H9 (cell line): ENCODE measurements at regions not wholly inside any gene's neighbourhood (a gene's known extent, or its start where the extent isn't known, plus 50 kb on each side); places are given as distances from the start of the nearest gene placed in this dataset.

Experiments used
- DNase-seq: peaks from one replicate; pipeline ENCODE4 v3.0.0-alpha.2; 2017
- H2AFZ ChIP-seq: one replicate; pipeline ENCODE4 v1.6.1; 2013; ENCODE audit warnings: mild to moderate bottlenecking, low read length, control low read depth, moderate library complexity
- H2AK5ac ChIP-seq: 2 replicates; pipeline ENCODE4 v1.6.1; 2013; ENCODE audit warnings: low read length, control low read depth, mixed read lengths; ENCODE audit not compliant: insufficient read length
- H2BK120ac ChIP-seq: one replicate; pipeline ENCODE4 v1.6.1; 2013; ENCODE audit warnings: low read depth, mild to moderate bottlenecking, low read length, control low read depth, inconsistent platforms; ENCODE audit not compliant: poor library complexity, severe bottlenecking
- H2BK12ac ChIP-seq: 2 replicates; pipeline ENCODE4 v1.6.1; 2013; ENCODE audit warnings: low read length, control low read depth, mixed read lengths, low read depth; ENCODE audit not compliant: insufficient read length
- H2BK15ac ChIP-seq: 2 replicates; pipeline ENCODE4 v1.6.1; 2013; ENCODE audit warnings: low read depth, low read length, control low read depth
- H2BK20ac ChIP-seq: one replicate; pipeline ENCODE4 v1.6.1; 2013; ENCODE audit warnings: low read depth, mild to moderate bottlenecking, low read length, control low read depth, inconsistent platforms; ENCODE audit not compliant: poor library complexity, severe bottlenecking
- H2BK5ac ChIP-seq: 2 replicates; pipeline ENCODE4 v1.6.1; 2013; ENCODE audit warnings: low read length, control low read depth, mixed read lengths; ENCODE audit not compliant: insufficient read length
- H3K14ac ChIP-seq: 2 replicates; pipeline ENCODE4 v1.6.1; 2013; ENCODE audit warnings: low read length, control low read depth; ENCODE audit not compliant: insufficient read depth
- H3K18ac ChIP-seq: 2 replicates; pipeline ENCODE4 v1.6.1; 2013; ENCODE audit warnings: low read depth, mild to moderate bottlenecking, mixed read lengths, low read length, control low read depth; ENCODE audit not compliant: insufficient read length
- H3K23ac ChIP-seq: 2 replicates; pipeline ENCODE4 v1.6.1; 2013; ENCODE audit warnings: low read length, control low read depth, mixed read lengths, low read depth; ENCODE audit not compliant: insufficient read length
- H3K23me2 ChIP-seq: 2 replicates; pipeline ENCODE4 v1.6.1; 2013; ENCODE audit warnings: low read depth, mild to moderate bottlenecking, mixed read lengths, low read length, control low read depth; ENCODE audit not compliant: insufficient read length, poor library complexity, severe bottlenecking
- H3K27ac ChIP-seq: 2 replicates; pipeline ENCODE4 v1.5.1; 2013; ENCODE audit warnings: low read length, control low read depth, mixed read lengths, low read depth; ENCODE audit not compliant: insufficient read length
- H3K27me3 ChIP-seq: 2 replicates; pipeline ENCODE4 v1.6.1; 2013; ENCODE audit warnings: low read length, control low read depth, inconsistent platforms; ENCODE audit not compliant: insufficient read depth
- H3K4ac ChIP-seq: 2 replicates; pipeline ENCODE4 v1.6.1; 2013; ENCODE audit warnings: low read depth, mild to moderate bottlenecking, control low read depth, inconsistent platforms, low read length, moderate library complexity
- H3K4me1 ChIP-seq: 2 replicates; pipeline ENCODE4 v1.6.1; 2013; ENCODE audit warnings: low read length, control low read depth, inconsistent platforms; ENCODE audit not compliant: insufficient read depth
- H3K4me2 ChIP-seq: 2 replicates; pipeline ENCODE4 v1.6.1; 2013; ENCODE audit warnings: low read length, control low read depth, mixed read lengths; ENCODE audit not compliant: insufficient read length, insufficient read depth
- H3K56ac ChIP-seq: 2 replicates; pipeline ENCODE4 v1.6.1; 2013; ENCODE audit warnings: low read depth, mild to moderate bottlenecking, mixed read lengths, low read length, control low read depth; ENCODE audit not compliant: insufficient read length
- H3K79me1 ChIP-seq: 2 replicates; pipeline ENCODE4 v1.6.1; 2013; ENCODE audit warnings: low read depth, mild to moderate bottlenecking, moderate library complexity, low read length, control low read depth, inconsistent platforms; ENCODE audit not compliant: insufficient read depth, poor library complexity, severe bottlenecking
- H3K79me2 ChIP-seq: 2 replicates; pipeline ENCODE4 v1.6.1; 2013; ENCODE audit warnings: low read length, control low read depth, inconsistent platforms; ENCODE audit not compliant: insufficient read depth
- H3K9ac ChIP-seq: 2 replicates; pipeline ENCODE4 v1.6.1; 2013; ENCODE audit warnings: low read length, control low read depth, mixed read lengths; ENCODE audit not compliant: insufficient read length; ENCODE audit errors: extremely low read depth
- H3K9me3 ChIP-seq: one replicate; pipeline ENCODE4 v1.6.1; 2013; ENCODE audit warnings: low read depth, low read length, inconsistent platforms; ENCODE audit not compliant: control insufficient read depth
- H3T11ph ChIP-seq: one replicate; pipeline ENCODE4 v1.6.1; 2013; ENCODE audit warnings: mild to moderate bottlenecking, low read length, control low read depth, inconsistent platforms
- H4K20me1 ChIP-seq: one replicate; pipeline ENCODE4 v1.6.1; 2013; ENCODE audit not compliant: control insufficient read depth, insufficient read length, insufficient read depth
- H4K5ac ChIP-seq: 2 replicates; pipeline ENCODE4 v1.6.1; 2013; ENCODE audit warnings: low read depth, mild to moderate bottlenecking, mixed read lengths, low read length, control low read depth; ENCODE audit not compliant: insufficient read length
- H4K8ac ChIP-seq: replicated peaks from 2 replicates; pipeline ENCODE4 v1.6.1; 2013; ENCODE audit warnings: low read length, control low read depth, mixed read lengths, low read depth; ENCODE audit not compliant: insufficient read length
- H4K91ac ChIP-seq: 2 replicates; pipeline ENCODE4 v1.6.1; 2013; ENCODE audit warnings: low read depth, mild to moderate bottlenecking, moderate library complexity, mixed read lengths, low read length, control low read depth; ENCODE audit not compliant: insufficient read length
- H3K27ac Mint-ChIP-seq, 3 experiments: 2 replicates in 2 of 3; 3 replicates in 1 of 3; pipeline ENCODE4 v1.8.0; 2020 to 2021; ENCODE audit warnings: mixed read lengths in 3 of 3, mild to moderate bottlenecking in 1 of 3, moderate library complexity in 1 of 3
- H3K27me3 Mint-ChIP-seq: 2 replicates; pipeline ENCODE4 v1.8.0; 2021; ENCODE audit warnings: low read depth, mild to moderate bottlenecking, moderate library complexity, mixed read lengths
- H3K36me3 Mint-ChIP-seq, 3 experiments: 2 replicates in 2 of 3; 3 replicates in 1 of 3; pipeline ENCODE4 v1.8.0; 2020 to 2021; ENCODE audit warnings: low read depth in 3 of 3, mixed read lengths in 3 of 3; ENCODE audit not compliant: insufficient read depth in 1 of 3
- H3K4me1 Mint-ChIP-seq, 2 experiments: 2 replicates each; pipeline ENCODE4 v1.8.0; 2020; ENCODE audit warnings: mixed read lengths in 2 of 2
- H3K4me3 Mint-ChIP-seq, 2 experiments: 2 replicates in 1 of 2; 3 replicates in 1 of 2; pipeline ENCODE4 v1.8.0; 2020 to 2021; ENCODE audit warnings: mild to moderate bottlenecking in 2 of 2, mixed read lengths in 2 of 2, moderate library complexity in 1 of 2
- H3K9me3 Mint-ChIP-seq, 2 experiments: 2 replicates in 1 of 2; 3 replicates in 1 of 2; pipeline ENCODE4 v1.8.0; 2020; ENCODE audit warnings: mild to moderate bottlenecking in 2 of 2, mixed read lengths in 2 of 2, moderate library complexity in 1 of 2
- CTCF ChIP-seq: fragments of 200-600 bp; sonication (generic); conservative IDR thresholded peaks from 3 replicates; pipeline ENCODE4 v1.8.0; 2021; ENCODE audit warnings: antibody characterized with exemption, mild to moderate bottlenecking
- WGBS: extraction: QIAGEN DNeasy Blood & Tissue Kit; methylation state at CpG from one replicate; pipeline ENCODE4 v1.1.7; 2013; ENCODE audit warnings: missing lambda C conversion rate, low lambda C conversion rate, mixed read lengths; ENCODE audit not compliant: insufficient read length; ENCODE audit errors: extremely low coverage; 5-methylcytosine and 5-hydroxymethylcytosine counted together

GRCh38 chr10:78416031-78417011 is 382.7 kb downstream of the RPS24 start:
- Histone ChIP-seq H3K9me3 (no peaks in the 10 kb centered on the region), H2AFZ (no peak overlapping the region), H3K4me1 (peaks cover 5% of the 10 kb centered on the region), H3K56ac (no peak overlapping the region), H3T11ph (no peak overlapping the region), H3K27me3 (no peaks in the 10 kb centered on the region), H3K27ac (no peak overlapping the region), H4K20me1 (no peaks in the 10 kb centered on the region), H2BK20ac (no peak overlapping the region), H2BK12ac (no peak overlapping the region), H4K5ac (no peak overlapping the region), H3K4me2 (no peak overlapping the region), H4K8ac (no peak overlapping the region), H3K18ac (no peak overlapping the region), H3K79me1 (no peaks in the 10 kb centered on the region), H2AK5ac (no peak overlapping the region), H2BK5ac (no peak overlapping the region), H3K79me2 (no peaks in the 10 kb centered on the region), H3K23me2 (no peaks in the 10 kb centered on the region), H2BK120ac (no peak overlapping the region), H3K4ac (no peak overlapping the region), H3K23ac (no peak overlapping the region), H3K14ac (no peak overlapping the region), H3K9ac (no peak overlapping the region), H2BK15ac (no peak overlapping the region), H4K91ac (no peak overlapping the region)
- Mint-ChIP-seq H3K27ac (no peak overlapping the region; a peak in 2 of 7 replicates), H3K4me1 (peaks cover 38 to 40% of the 10 kb centered on the region in 2 experiments), H3K9me3 (no peaks in the 10 kb centered on the region), H3K36me3 (no peaks in the 10 kb centered on the region), H3K4me3 (no peak overlapping the region), H3K27me3 (peaks cover 9% of the 10 kb centered on the region)
- no CpG with 5 or more reads among the region's 3 CpGs for WGBS
- no peak for TF ChIP-seq CTCF
- DNase-seq, result peak; percentile 8
